GM12892 (cell line): ENCODE measurements at regions not wholly inside any gene's neighbourhood (a gene's known extent, or its start where the extent isn't known, plus 50 kb on each side); places are given as distances from the start of the nearest gene placed in this dataset.

Experiments
- POLR2A ChIP-seq: IDR thresholded peaks from 2 replicates; pipeline ENCODE4 v1.6.1; 2011; ENCODE audit warnings: low read depth, low read length, control low read depth
- POLR2AphosphoS5 ChIP-seq: IDR thresholded peaks from 2 replicates; pipeline ENCODE4 v1.6.1; 2011; ENCODE audit warnings: low read depth, low read length, control low read depth
- TAF1 ChIP-seq: IDR thresholded peaks from 2 replicates; pipeline ENCODE4 v1.6.1; 2011; ENCODE audit warnings: low read depth, mild to moderate bottlenecking, control low read depth, low read length, borderline replicate concordance

DNA sequence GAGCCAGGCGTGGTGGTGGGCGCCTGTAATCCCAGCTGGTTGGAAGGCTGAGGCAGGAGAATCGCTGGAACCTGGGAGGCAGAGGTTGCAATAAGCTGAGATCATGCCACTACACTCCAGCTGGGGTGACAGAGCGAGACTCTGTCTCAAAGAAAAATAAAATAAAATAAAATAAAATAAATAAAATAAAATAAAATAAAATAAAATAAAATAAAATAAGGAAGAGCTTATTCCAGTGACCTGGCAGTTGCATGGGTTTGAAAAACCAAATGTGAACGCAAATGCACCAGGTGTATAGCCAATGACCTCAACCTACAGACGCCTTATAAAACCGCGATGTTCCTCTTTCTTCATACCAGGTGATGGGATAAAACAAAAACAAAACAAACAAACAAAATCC is 995.7 kb downstream of the TYW1 start:
- TF ChIP-seq POLR2AphosphoS5 (no peak), POLR2A (no peak), TAF1 (no peak)
